Uterus (tissue), 3 donors: ENCODE measurements at regions not wholly inside any gene's neighbourhood (a gene's known extent, or its start where the extent isn't known, plus 50 kb on each side); places are given as distances from the start of the nearest gene placed in this dataset.

Experiments
- DNase-seq, 2 donors: peaks; one replicate each; pipeline ENCODE4 v3.0.0-alpha.2; 2019 to 2020
- H3K27ac ChIP-seq, 2 donors: fragments of 200-600 bp; sonication (generic); 1 replicate in 1 of 2; 2 replicates in 1 of 2; pipeline ENCODE4 v1.5.1; 2016 to 2018
- H3K27me3 ChIP-seq, 2 donors: fragments of 200-600 bp; sonication (generic); one replicate each; pipeline ENCODE4 v1.5.1; 2018 to 2019; ENCODE audit warnings: control low read depth in 1 of 2
- H3K36me3 ChIP-seq, 2 donors: fragments of 200-600 bp; sonication (generic); one replicate each; pipeline ENCODE4 v1.5.1; 2019; ENCODE audit warnings: control low read depth in 1 of 2
- H3K4me1 ChIP-seq, 2 donors: fragments of 200-600 bp; sonication (generic); one replicate each; pipeline ENCODE4 v1.5.1; 2018 to 2019; ENCODE audit warnings: control low read depth in 1 of 2
- H3K4me3 ChIP-seq, 2 donors: fragments of 200-600 bp; sonication (generic); 1 replicate in 1 of 2; 2 replicates in 1 of 2; pipeline ENCODE4 v1.5.1; 2018 to 2019; ENCODE audit warnings: mild to moderate bottlenecking in 1 of 2
- H3K9me3 ChIP-seq, 2 donors: fragments of 200-600 bp; sonication (generic); one replicate each; pipeline ENCODE4 v1.5.1; 2019; ENCODE audit warnings: control low read depth in 1 of 2
- POLR2A ChIP-seq, 2 donors: fragments of 450-650 bp; IDR thresholded peaks; one replicate each; pipeline ENCODE4 v1.6.1; 2016; ENCODE audit warnings: antibody characterized with exemption in 2 of 2, mild to moderate bottlenecking in 1 of 2, moderate library complexity in 1 of 2
- intact Hi-C: fragments of 100-400 bp; cut with DNase I; formaldehyde crosslinking; loops from one replicate; pipeline ENCODE4 v1.15.1; 2023; ENCODE audit warnings: low total_unique reads
- TF ChIP-seq, protein P1 (sequence below), 4 experiments: fragments of 200-600 bp in 2 of 4; fragments of 450-650 bp in 2 of 4; sonication (generic) in 2 of 4; IDR thresholded peaks; one replicate each; pipeline ENCODE4 v1.5.1; 2016 to 2019; ENCODE audit warnings: antibody characterized with exemption in 4 of 4, mild to moderate bottlenecking in 2 of 4, moderate library complexity in 1 of 4
- donor health status: DM: yes; HTN: yes; CAD: no.

DNA sequence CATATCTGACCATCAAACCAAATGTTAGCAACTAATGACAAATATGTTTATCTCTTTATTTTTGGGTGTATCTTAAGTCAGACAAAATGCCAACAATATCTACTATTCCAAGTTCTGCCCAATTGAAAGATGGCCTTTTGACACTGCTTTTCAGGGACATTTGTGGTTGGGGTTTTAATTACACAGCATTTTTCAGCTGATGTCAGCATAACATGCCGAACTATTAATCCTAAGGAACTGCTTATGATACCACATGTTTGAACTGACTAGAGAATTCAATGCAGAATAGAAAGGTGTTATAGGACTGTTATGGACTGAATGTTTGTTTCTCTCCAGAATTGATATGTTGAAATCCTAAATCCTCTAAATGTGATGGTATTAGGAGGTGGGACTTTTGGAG lies 445.1 kb downstream of the TMA16 start:
- Histone ChIP-seq H3K9me3 (no peaks in the 10 kb centered on the region), H3K4me3 (no peak overlapping the region), H3K27ac (no peak overlapping the region), H3K4me1 (no peaks in the 10 kb centered on the region), H3K27me3 (no peaks in the 10 kb centered on the region), H3K36me3 (no peaks in the 10 kb centered on the region)
- TF ChIP-seq, protein P1, sequence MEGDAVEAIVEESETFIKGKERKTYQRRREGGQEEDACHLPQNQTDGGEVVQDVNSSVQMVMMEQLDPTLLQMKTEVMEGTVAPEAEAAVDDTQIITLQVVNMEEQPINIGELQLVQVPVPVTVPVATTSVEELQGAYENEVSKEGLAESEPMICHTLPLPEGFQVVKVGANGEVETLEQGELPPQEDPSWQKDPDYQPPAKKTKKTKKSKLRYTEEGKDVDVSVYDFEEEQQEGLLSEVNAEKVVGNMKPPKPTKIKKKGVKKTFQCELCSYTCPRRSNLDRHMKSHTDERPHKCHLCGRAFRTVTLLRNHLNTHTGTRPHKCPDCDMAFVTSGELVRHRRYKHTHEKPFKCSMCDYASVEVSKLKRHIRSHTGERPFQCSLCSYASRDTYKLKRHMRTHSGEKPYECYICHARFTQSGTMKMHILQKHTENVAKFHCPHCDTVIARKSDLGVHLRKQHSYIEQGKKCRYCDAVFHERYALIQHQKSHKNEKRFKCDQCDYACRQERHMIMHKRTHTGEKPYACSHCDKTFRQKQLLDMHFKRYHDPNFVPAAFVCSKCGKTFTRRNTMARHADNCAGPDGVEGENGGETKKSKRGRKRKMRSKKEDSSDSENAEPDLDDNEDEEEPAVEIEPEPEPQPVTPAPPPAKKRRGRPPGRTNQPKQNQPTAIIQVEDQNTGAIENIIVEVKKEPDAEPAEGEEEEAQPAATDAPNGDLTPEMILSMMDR (IDR thresholded peaks at IDR 0.05): no peak
- no peak for TF ChIP-seq POLR2A (IDR thresholded peaks at IDR 0.05)
- no peak for DNase-seq
- intact Hi-C loops: no loop called here

DNA sequence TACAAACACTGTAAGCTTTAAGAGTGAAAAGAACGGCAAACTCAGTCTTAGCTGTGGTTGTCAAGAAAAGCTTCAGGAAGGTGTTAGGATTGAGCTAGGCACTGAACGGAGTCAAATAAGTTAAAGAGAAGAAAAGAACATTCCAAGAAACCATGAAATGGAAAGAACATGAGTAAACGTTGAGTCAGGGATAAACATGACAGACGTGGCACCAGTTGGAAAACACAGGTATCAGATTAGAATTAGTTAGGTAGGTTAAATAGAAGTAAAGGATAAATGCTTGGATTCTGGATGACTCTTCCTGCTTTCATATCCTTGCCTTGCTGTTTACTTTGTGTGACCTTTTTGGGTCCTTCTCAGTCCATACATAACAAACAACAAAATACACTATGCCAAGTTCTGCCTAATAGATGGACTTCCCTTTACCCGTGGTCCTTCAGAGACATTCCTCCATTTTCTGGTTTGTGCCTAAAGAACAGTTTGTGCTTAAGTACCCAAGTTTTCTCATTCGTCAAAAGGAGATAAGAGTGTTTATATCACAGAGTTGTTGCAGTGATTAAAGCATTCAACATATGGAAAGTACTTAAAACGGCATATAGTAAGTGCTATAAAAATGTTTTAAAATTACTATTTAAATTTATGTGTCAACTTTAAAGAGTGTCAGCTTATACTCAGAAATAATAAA lies 446.9 kb downstream of the TMA16 start:
- no peak overlapping the region for H3K4me3 ChIP-seq
- H3K27ac ChIP-seq: no peak overlapping the region
- no peaks in the 10 kb centered on the region for H3K9me3 ChIP-seq
- TF ChIP-seq, protein P1 (IDR thresholded peaks at IDR 0.05): no peak
- H3K27me3 ChIP-seq: no peaks in the 10 kb centered on the region
- DNase-seq: no peak
- H3K4me1 ChIP-seq: no peaks in the 10 kb centered on the region
- intact Hi-C loops: no loop called here
- no peaks in the 10 kb centered on the region for H3K36me3 ChIP-seq

DNA sequence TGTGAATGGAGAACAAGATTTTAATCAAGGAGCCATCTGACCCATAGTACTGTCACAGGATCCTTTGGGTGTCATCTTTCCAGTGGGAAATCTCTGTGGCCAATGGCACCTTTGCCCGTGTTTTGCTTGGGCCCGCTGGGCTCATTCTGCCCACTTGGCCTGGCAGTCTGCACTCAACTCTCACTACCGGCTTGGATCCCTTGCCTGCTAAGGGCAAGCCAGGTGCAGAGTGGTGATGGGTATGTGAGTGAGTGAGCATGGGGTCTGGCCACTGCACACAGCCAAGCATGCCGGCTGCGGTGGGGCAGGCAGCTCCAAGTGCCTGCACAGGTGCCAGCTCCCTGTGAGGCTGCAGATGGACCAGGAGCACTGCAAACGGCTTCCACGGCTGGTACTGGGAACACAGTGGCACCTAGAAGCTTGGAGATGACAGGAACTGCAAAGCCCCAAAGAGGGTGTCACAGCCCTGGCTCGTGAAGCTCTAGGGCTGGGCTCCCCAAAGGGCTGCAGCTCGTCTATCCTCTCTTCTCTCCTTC lies 454.5 kb downstream of the TMA16 start:
- H3K9me3 ChIP-seq: no peaks in the 10 kb centered on the region
- H3K27ac ChIP-seq: no peak overlapping the region
- H3K4me1 ChIP-seq: no peaks in the 10 kb centered on the region
- no peak overlapping the region for H3K4me3 ChIP-seq
- DNase-seq: no peak
- no peaks in the 10 kb centered on the region for H3K27me3 ChIP-seq
- no peak for TF ChIP-seq POLR2A (IDR thresholded peaks at IDR 0.05)
- TF ChIP-seq, protein P1 (IDR thresholded peaks at IDR 0.05): no peak
- no peaks in the 10 kb centered on the region for H3K36me3 ChIP-seq
- intact Hi-C loops: no loop called here

DNA sequence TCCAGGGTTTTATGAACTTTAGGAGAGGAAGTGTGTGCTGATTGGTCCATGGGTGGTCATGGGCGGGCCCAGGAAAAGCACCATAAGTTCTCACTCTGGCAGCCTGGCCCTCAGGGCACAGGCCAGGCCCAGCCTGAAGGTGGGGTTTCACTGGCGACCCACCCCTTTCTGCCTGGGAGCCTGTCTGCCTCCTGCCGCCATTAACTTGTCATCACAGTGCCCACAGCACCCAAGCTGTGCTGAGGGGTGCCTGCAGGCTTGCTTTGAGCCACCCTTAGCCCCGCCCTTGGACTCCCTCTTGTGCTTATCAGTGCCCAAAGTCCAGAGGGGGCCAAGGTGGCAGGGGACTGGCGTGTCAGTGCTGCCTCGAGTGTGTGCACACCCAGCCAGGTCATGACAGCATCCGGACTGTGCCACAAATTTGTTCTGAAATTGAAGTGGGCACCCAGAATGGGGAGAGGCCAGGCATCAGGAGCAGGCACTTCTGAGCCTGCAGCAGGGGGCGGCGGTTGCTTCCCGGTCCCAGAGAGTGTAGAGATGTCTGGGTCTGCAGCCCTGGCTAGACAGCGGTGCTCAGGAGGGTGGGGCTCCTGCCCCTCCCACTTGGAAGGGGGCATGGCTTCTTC lies 455.6 kb downstream of the TMA16 start:
- no peaks in the 10 kb centered on the region for H3K27me3 ChIP-seq
- TF ChIP-seq POLR2A (IDR thresholded peaks at IDR 0.05): no peak
- TF ChIP-seq, protein P1 (IDR thresholded peaks at IDR 0.05): no peak
- H3K27ac ChIP-seq: no peak overlapping the region
- intact Hi-C loops: no loop called here
- no peak overlapping the region for H3K4me3 ChIP-seq
- DNase-seq: no peak
- no peaks in the 10 kb centered on the region for H3K36me3 ChIP-seq
- H3K4me1 ChIP-seq: no peaks in the 10 kb centered on the region
- no peaks in the 10 kb centered on the region for H3K9me3 ChIP-seq

DNA sequence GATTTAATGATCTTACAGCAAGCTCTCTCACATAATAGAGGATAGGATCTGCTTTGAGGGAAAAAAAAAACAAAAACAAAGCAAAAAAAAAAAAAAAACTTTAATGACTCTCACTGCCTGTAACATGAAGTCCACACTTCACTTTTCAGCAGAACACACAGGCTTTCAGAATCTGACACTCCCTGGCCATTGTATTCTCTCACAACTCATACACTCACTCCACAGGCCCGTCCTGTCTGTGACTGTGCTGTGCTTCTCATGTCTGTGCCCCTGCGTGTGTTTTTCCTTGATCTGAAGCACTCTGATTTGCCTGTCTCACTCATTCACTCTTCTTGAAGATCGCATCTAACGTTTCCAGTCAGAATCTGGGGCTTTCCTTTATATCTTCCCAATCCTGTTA lies 460.8 kb downstream of the TMA16 start:
- H3K4me3 ChIP-seq: no peak overlapping the region
- TF ChIP-seq POLR2A (IDR thresholded peaks at IDR 0.05): no peak
- TF ChIP-seq, protein P1 (IDR thresholded peaks at IDR 0.05): no peak
- intact Hi-C loops: no loop called here

More for the DNA sequence above, 460.8 kb downstream of the TMA16 start:
- Histone ChIP-seq H3K4me1 (no peaks in the 10 kb centered on the region), H3K9me3 (no peaks in the 10 kb centered on the region), H3K36me3 (no peaks in the 10 kb centered on the region), H3K27me3 (no peaks in the 10 kb centered on the region), H3K27ac (no peak overlapping the region)
- DNase-seq: no peak
